Lung microvascular endothelial cell (primary cell): ENCODE measurements at regions not wholly inside any gene's neighbourhood (a gene's known extent, or its start where the extent isn't known, plus 50 kb on each side); places are given as distances from the start of the nearest gene placed in this dataset.

Source experiments
- DNase-seq, 2 donors: peaks; one replicate each; pipeline versions ENCODE4 v3.0.0 to v3.0.0-alpha.2; 2010; ENCODE audit warnings: low read depth in 2 of 2

GRCh38 chr4:56757821-56758411 is 63.6 kb downstream of the SPINK2 start:
- DNase-seq = peak; percentile 44 to 89

- DNase-seq = peak in 1 of 2 donors; percentile 57
Measured at GRCh38 chr4:56757261-56757746, 64.2 kb downstream of the SPINK2 start.

GRCh38 chr4:56755901-56756300 is 65.6 kb downstream of the SPINK2 start:
- DNase-seq = peak in 1 of 2 donors; percentile 28

GRCh38 chr4:56752985-56753384 is 68.5 kb downstream of the SPINK2 start:
- DNase-seq = peak in 1 of 2 donors; percentile 17

- no peak for DNase-seq
Measured at GRCh38 chr4:56750231-56750630, 69.1 kb upstream of the HOPX start.

GRCh38 chr4:56748271-56748670 is 67.2 kb upstream of the HOPX start:
- no peak for DNase-seq

GRCh38 chr4:56746639-56747038 is 65.5 kb upstream of the HOPX start:
- DNase-seq = no peak

- no peak for DNase-seq
Measured at GRCh38 chr4:56745042-56745441, 63.9 kb upstream of the HOPX start.

GRCh38 chr4:56744030-56744429 is 62.9 kb upstream of the HOPX start:
- no peak for DNase-seq

- no peak for DNase-seq
Measured at GRCh38 chr4:56743550-56743949, 62.5 kb upstream of the HOPX start.

GRCh38 chr4:56742080-56742871 is 61.2 kb upstream of the HOPX start:
- no peak for DNase-seq

GRCh38 chr4:56741595-56741994 is 60.5 kb upstream of the HOPX start:
- no peak for DNase-seq

GRCh38 chr4:56739066-56739777 is 58.1 kb upstream of the HOPX start:
- no peak for DNase-seq

- no peak for DNase-seq
Measured at GRCh38 chr4:56737666-56738065, 56.6 kb upstream of the HOPX start.

- no peak for DNase-seq
Measured at GRCh38 chr4:56733352-56733751, 52.3 kb upstream of the HOPX start.

- DNase-seq = no peak
Measured at GRCh38 chr4:56732301-56732700, 51.2 kb upstream of the HOPX start.

GRCh38 chr4:56731857-56732256 is 50.8 kb upstream of the HOPX start:
- DNase-seq = peak in 1 of 2 donors; percentile 12
